GM23338 (cell line): ENCODE measurements at regions not wholly inside any gene's neighbourhood (a gene's known extent, or its start where the extent isn't known, plus 50 kb on each side); places are given as distances from the start of the nearest gene placed in this dataset.

Experiments
- ATAC-seq: fragments of 200-7000 bp; cut with Tn5 transposase; 3 replicates; pipeline ENCODE4 v1.9.1; 2020
- DNase-seq: peaks from one replicate; pipeline ENCODE4 v3.0.0-alpha.2; 2015; ENCODE audit warnings: low spot score
- H2AFZ ChIP-seq: fragments of 200-600 bp; sonication (generic); 2 replicates; pipeline ENCODE4 v1.8.0; 2016; ENCODE audit warnings: antibody characterized with exemption, mild to moderate bottlenecking, moderate library complexity
- H3F3A ChIP-seq: fragments of 200-600 bp; sonication (generic); replicated peaks from 2 replicates; pipeline ENCODE4 v1.8.0; 2017; ENCODE audit warnings: antibody characterized with exemption, mixed run types, low read depth
- H3K27ac ChIP-seq: fragments of 200-600 bp; sonication (generic); 2 replicates; pipeline ENCODE4 v1.6.1; 2016; ENCODE audit warnings: low read depth
- H3K27me3 ChIP-seq: fragments of 200-600 bp; sonication (generic); 2 replicates; pipeline ENCODE4 v1.8.0; 2016; ENCODE audit warnings: mild to moderate bottlenecking, mixed run types, moderate library complexity; ENCODE audit not compliant: insufficient read depth
- H3K36me3 ChIP-seq: fragments of 200-600 bp; sonication (generic); 2 replicates; pipeline ENCODE4 v1.8.0; 2016; ENCODE audit warnings: mild to moderate bottlenecking; ENCODE audit not compliant: insufficient read depth
- H3K4me1 ChIP-seq: fragments of 200-600 bp; sonication (generic); 2 replicates; pipeline ENCODE4 v1.8.0; 2016; ENCODE audit warnings: mild to moderate bottlenecking, moderate library complexity; ENCODE audit not compliant: insufficient read depth
- H3K4me2 ChIP-seq: fragments of 200-600 bp; sonication (generic); 2 replicates; pipeline ENCODE4 v1.7.1; 2017; ENCODE audit warnings: mixed run types
- H3K4me3 ChIP-seq: fragments of 200-600 bp; sonication (generic); 2 replicates; pipeline ENCODE4 v1.6.1; 2016; ENCODE audit warnings: mixed run types
- H3K79me2 ChIP-seq: fragments of 200-600 bp; sonication (generic); replicated peaks from 2 replicates; pipeline ENCODE4 v1.8.0; 2017; ENCODE audit warnings: mild to moderate bottlenecking; ENCODE audit not compliant: insufficient read depth
- H3K9me2 ChIP-seq: fragments of 200-600 bp; sonication (generic); 2 replicates; pipeline ENCODE4 v1.8.0; 2017; ENCODE audit not compliant: insufficient read depth
- H4K20me1 ChIP-seq: fragments of 200-600 bp; sonication (generic); replicated peaks from 2 replicates; pipeline ENCODE4 v1.8.0; 2017; ENCODE audit warnings: mild to moderate bottlenecking; ENCODE audit not compliant: insufficient read depth
- H3K27ac Mint-ChIP-seq: 2 replicates; pipeline ENCODE4 v1.8.0; 2020; ENCODE audit warnings: inconsistent platforms, mild to moderate bottlenecking, moderate library complexity, mixed read lengths
- H3K27me3 Mint-ChIP-seq: 3 replicates; pipeline ENCODE4 v1.8.0; 2022; ENCODE audit warnings: low read depth, mild to moderate bottlenecking, moderate library complexity, mixed read lengths, inconsistent platforms; ENCODE audit not compliant: insufficient read depth, poor library complexity
- H3K36me3 Mint-ChIP-seq: 3 replicates; pipeline ENCODE4 v1.8.0; 2021; ENCODE audit warnings: low read depth, mild to moderate bottlenecking, inconsistent platforms, moderate library complexity, mixed read lengths
- H3K4me1 Mint-ChIP-seq: 3 replicates; pipeline ENCODE4 v1.8.0; 2020; ENCODE audit warnings: mild to moderate bottlenecking, inconsistent platforms, mixed read lengths
- H3K4me3 Mint-ChIP-seq: 3 replicates; pipeline ENCODE4 v1.8.0; 2021; ENCODE audit warnings: moderate library complexity, mild to moderate bottlenecking, inconsistent platforms, mixed read lengths
- H3K9me3 Mint-ChIP-seq: 3 replicates; pipeline ENCODE4 v1.8.0; 2020; ENCODE audit warnings: moderate library complexity, mild to moderate bottlenecking, inconsistent platforms, mixed read lengths
- STAT1 ChIP-seq: IDR thresholded peaks from one replicate; pipeline ENCODE4 v1.6.1; 2016; ENCODE audit warnings: antibody characterized with exemption; ENCODE audit not compliant: unreplicated experiment
- ZNF114 ChIP-seq: fragments of 250-450 bp; sonication (Bioruptor Pico); IDR thresholded peaks from 2 replicates; pipeline ENCODE4 v1.5.0; 2020; ENCODE audit warnings: mild to moderate bottlenecking, moderate library complexity
- TF ChIP-seq, protein P1 (sequence below), 2 experiments: fragments of 200-600 bp in 1 of 2; sonication (generic) in 1 of 2; conservative IDR thresholded peaks; 2 replicates each; pipeline versions ENCODE4 v1.5.1 to v1.6.1; 2016 to 2017; ENCODE audit warnings: antibody characterized with exemption in 2 of 2, low read depth in 2 of 2, mild to moderate bottlenecking in 2 of 2, moderate library complexity in 1 of 2
- TF ChIP-seq, protein P2 (sequence below): IDR thresholded peaks from one replicate; pipeline ENCODE4 v1.6.1; 2018; ENCODE audit warnings: antibody characterized with exemption; ENCODE audit not compliant: unreplicated experiment
- TF ChIP-seq, protein P3 (sequence below): fragments of 250-450 bp; sonication (Bioruptor Pico); IDR thresholded peaks from 2 replicates; pipeline ENCODE4 v1.5.0; 2020; ENCODE audit warnings: mild to moderate bottlenecking, moderate library complexity

DNA sequence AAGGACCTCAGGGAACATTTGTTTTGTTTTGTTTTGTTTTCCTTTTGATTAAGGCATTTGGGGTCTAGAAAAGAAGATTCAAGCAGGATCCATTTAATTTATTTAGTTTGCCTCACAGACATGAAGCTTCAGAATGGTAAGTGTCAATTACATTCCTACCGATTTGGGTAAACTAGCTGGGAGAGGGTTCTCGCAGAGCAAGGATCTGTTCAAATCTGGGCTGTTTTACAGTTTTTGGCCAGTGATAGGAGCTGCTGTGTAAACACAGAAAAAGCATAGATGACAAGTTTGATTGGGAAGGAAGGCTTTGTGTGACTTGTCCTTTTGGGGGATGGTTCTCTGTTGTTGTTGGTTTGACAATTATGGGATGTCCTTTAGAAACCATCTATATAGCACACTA is 470.3 kb upstream of the WWC1 start:
- DNase-seq = no peak
- H2AFZ ChIP-seq = no peak overlapping the region
- peaks cover 2% of the 10 kb centered on the region for H3K4me1 ChIP-seq
- H4K20me1 ChIP-seq = no peaks in the 10 kb centered on the region
- Mint-ChIP-seq H3K9me3 (peaks cover 7% of the 10 kb centered on the region; the same call in 2 of the 3 replicates), H3K27ac (no peak overlapping the region), H3K36me3 (peaks cover 5% of the 10 kb centered on the region; the same call in 1 of the 3 replicates), H3K4me1 (peaks cover 13% of the 10 kb centered on the region), H3K4me3 (no peak overlapping the region), H3K27me3 (peaks cover 3% of the 10 kb centered on the region)
- H3K27me3 ChIP-seq = no peaks in the 10 kb centered on the region
- no peak overlapping the region for H3K4me3 ChIP-seq
- H3K27ac ChIP-seq = no peak overlapping the region
- no peaks in the 10 kb centered on the region for H3F3A ChIP-seq
- ATAC-seq = no peak
- peaks cover 10% of the 10 kb centered on the region; the same call in 1 of the 2 replicates for H3K9me2 ChIP-seq
- H3K36me3 ChIP-seq = no peaks in the 10 kb centered on the region
- H3K79me2 ChIP-seq = no peaks in the 10 kb centered on the region
- TF ChIP-seq, protein P1, sequence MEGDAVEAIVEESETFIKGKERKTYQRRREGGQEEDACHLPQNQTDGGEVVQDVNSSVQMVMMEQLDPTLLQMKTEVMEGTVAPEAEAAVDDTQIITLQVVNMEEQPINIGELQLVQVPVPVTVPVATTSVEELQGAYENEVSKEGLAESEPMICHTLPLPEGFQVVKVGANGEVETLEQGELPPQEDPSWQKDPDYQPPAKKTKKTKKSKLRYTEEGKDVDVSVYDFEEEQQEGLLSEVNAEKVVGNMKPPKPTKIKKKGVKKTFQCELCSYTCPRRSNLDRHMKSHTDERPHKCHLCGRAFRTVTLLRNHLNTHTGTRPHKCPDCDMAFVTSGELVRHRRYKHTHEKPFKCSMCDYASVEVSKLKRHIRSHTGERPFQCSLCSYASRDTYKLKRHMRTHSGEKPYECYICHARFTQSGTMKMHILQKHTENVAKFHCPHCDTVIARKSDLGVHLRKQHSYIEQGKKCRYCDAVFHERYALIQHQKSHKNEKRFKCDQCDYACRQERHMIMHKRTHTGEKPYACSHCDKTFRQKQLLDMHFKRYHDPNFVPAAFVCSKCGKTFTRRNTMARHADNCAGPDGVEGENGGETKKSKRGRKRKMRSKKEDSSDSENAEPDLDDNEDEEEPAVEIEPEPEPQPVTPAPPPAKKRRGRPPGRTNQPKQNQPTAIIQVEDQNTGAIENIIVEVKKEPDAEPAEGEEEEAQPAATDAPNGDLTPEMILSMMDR (conservative IDR thresholded peaks at IDR 0.05; ENCODE audit: low read depth in 2 of 2) = no peak
- TF ChIP-seq ZNF114 = no peak
- TF ChIP-seq, protein P2, sequence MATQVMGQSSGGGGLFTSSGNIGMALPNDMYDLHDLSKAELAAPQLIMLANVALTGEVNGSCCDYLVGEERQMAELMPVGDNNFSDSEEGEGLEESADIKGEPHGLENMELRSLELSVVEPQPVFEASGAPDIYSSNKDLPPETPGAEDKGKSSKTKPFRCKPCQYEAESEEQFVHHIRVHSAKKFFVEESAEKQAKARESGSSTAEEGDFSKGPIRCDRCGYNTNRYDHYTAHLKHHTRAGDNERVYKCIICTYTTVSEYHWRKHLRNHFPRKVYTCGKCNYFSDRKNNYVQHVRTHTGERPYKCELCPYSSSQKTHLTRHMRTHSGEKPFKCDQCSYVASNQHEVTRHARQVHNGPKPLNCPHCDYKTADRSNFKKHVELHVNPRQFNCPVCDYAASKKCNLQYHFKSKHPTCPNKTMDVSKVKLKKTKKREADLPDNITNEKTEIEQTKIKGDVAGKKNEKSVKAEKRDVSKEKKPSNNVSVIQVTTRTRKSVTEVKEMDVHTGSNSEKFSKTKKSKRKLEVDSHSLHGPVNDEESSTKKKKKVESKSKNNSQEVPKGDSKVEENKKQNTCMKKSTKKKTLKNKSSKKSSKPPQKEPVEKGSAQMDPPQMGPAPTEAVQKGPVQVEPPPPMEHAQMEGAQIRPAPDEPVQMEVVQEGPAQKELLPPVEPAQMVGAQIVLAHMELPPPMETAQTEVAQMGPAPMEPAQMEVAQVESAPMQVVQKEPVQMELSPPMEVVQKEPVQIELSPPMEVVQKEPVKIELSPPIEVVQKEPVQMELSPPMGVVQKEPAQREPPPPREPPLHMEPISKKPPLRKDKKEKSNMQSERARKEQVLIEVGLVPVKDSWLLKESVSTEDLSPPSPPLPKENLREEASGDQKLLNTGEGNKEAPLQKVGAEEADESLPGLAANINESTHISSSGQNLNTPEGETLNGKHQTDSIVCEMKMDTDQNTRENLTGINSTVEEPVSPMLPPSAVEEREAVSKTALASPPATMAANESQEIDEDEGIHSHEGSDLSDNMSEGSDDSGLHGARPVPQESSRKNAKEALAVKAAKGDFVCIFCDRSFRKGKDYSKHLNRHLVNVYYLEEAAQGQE = no peak
- no peak for TF ChIP-seq STAT1
- TF ChIP-seq, protein P3, sequence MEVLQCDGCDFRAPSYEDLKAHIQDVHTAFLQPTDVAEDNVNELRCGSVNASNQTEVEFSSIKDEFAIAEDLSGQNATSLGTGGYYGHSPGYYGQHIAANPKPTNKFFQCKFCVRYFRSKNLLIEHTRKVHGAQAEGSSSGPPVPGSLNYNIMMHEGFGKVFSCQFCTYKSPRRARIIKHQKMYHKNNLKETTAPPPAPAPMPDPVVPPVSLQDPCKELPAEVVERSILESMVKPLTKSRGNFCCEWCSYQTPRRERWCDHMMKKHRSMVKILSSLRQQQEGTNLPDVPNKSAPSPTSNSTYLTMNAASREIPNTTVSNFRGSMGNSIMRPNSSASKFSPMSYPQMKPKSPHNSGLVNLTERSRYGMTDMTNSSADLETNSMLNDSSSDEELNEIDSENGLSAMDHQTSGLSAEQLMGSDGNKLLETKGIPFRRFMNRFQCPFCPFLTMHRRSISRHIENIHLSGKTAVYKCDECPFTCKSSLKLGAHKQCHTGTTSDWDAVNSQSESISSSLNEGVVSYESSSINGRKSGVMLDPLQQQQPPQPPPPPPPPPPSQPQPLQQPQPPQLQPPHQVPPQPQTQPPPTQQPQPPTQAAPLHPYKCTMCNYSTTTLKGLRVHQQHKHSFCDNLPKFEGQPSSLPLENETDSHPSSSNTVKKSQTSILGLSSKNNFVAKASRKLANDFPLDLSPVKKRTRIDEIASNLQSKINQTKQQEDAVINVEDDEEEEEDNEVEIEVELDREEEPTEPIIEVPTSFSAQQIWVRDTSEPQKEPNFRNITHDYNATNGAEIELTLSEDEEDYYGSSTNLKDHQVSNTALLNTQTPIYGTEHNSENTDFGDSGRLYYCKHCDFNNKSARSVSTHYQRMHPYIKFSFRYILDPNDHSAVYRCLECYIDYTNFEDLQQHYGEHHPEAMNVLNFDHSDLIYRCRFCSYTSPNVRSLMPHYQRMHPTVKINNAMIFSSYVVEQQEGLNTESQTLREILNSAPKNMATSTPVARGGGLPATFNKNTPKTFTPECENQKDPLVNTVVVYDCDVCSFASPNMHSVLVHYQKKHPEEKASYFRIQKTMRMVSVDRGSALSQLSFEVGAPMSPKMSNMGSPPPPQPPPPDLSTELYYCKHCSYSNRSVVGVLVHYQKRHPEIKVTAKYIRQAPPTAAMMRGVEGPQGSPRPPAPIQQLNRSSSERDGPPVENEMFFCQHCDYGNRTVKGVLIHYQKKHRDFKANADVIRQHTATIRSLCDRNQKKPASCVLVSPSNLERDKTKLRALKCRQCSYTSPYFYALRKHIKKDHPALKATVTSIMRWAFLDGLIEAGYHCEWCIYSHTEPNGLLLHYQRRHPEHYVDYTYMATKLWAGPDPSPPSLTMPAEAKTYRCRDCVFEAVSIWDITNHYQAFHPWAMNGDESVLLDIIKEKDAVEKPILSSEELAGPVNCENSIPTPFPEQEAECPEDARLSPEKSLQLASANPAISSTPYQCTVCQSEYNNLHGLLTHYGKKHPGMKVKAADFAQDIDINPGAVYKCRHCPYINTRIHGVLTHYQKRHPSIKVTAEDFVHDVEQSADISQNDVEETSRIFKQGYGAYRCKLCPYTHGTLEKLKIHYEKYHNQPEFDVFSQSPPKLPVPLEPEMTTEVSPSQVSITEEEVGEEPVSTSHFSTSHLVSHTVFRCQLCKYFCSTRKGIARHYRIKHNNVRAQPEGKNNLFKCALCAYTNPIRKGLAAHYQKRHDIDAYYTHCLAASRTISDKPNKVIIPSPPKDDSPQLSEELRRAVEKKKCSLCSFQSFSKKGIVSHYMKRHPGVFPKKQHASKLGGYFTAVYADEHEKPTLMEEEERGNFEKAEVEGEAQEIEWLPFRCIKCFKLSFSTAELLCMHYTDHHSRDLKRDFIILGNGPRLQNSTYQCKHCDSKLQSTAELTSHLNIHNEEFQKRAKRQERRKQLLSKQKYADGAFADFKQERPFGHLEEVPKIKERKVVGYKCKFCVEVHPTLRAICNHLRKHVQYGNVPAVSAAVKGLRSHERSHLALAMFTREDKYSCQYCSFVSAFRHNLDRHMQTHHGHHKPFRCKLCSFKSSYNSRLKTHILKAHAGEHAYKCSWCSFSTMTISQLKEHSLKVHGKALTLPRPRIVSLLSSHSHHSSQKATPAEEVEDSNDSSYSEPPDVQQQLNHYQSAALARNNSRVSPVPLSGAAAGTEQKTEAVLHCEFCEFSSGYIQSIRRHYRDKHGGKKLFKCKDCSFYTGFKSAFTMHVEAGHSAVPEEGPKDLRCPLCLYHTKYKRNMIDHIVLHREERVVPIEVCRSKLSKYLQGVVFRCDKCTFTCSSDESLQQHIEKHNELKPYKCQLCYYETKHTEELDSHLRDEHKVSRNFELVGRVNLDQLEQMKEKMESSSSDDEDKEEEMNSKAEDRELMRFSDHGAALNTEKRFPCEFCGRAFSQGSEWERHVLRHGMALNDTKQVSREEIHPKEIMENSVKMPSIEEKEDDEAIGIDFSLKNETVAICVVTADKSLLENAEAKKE (CRISPR knock-in tag) = no peak
- H3K4me2 ChIP-seq = no peak overlapping the region
